Common myeloid progenitor, CD34-positive (primary cell): ENCODE measurements at regions not wholly inside any gene's neighbourhood (a gene's known extent, or its start where the extent isn't known, plus 50 kb on each side); places are given as distances from the start of the nearest gene placed in this dataset.

Experiments used
- CTCF ChIA-PET: fragments of 350-600 bp; sonication (Branson Sonifier 250); formaldehyde crosslinking; loops from one replicate; lab custom pipeline; 2021; ENCODE audit warnings: antibody characterized with exemption; lab: Charles Lee
- POLR2A ChIA-PET: fragments of 350-600 bp; sonication (Branson Sonifier 250); formaldehyde crosslinking; loops from one replicate; lab custom pipeline; 2021; ENCODE audit warnings: antibody characterized with exemption; lab: Charles Lee
- DNase-seq, 3 donors: peaks; one replicate each; pipeline versions ENCODE4 v3.0.0 to v3.0.0-alpha.2; 2013
- H3K27ac ChIP-seq, 2 experiments: 1 replicate in 1 of 2; 2 replicates in 1 of 2; pipeline ENCODE4 v1.7.0; 2013; ENCODE audit warnings: inconsistent platforms in 2 of 2, low read length in 2 of 2, mild to moderate bottlenecking in 2 of 2, low read depth in 1 of 2, moderate library complexity in 1 of 2; ENCODE audit not compliant: severe bottlenecking in 2 of 2, insufficient read depth in 1 of 2, poor library complexity in 1 of 2
- H3K27me3 ChIP-seq, 5 experiments: replicated peaks in 2 of 5; 1 replicate in 3 of 5; 2 replicates in 2 of 5; pipeline versions ENCODE4 v1.6.1 to v1.7.0; 2013; ENCODE audit warnings: low read length in 4 of 5, mild to moderate bottlenecking in 2 of 5, moderate library complexity in 2 of 5, inconsistent platforms in 1 of 5; ENCODE audit not compliant: insufficient read depth in 5 of 5, control insufficient read depth in 4 of 5
- H3K36me3 ChIP-seq, 4 experiments: 1 replicate in 2 of 4; 2 replicates in 2 of 4; pipeline versions ENCODE4 v1.6.1 to v1.7.0; 2013; ENCODE audit warnings: low read length in 3 of 4, control low read depth in 1 of 4, mild to moderate bottlenecking in 1 of 4; ENCODE audit not compliant: control insufficient read depth in 4 of 4, insufficient read depth in 4 of 4
- H3K4me1 ChIP-seq, 4 experiments: 1 replicate in 3 of 4; 2 replicates in 1 of 4; pipeline versions ENCODE4 v1.6.1 to v1.7.1; 2013; ENCODE audit warnings: low read length in 3 of 4, mild to moderate bottlenecking in 3 of 4, control low read depth in 1 of 4, inconsistent platforms in 1 of 4, moderate library complexity in 1 of 4; ENCODE audit not compliant: control insufficient read depth in 4 of 4, insufficient read depth in 4 of 4; ENCODE audit errors: control extremely low read depth in 1 of 4
- H3K4me3 ChIP-seq, 7 experiments: 1 replicate in 4 of 7; 2 replicates in 3 of 7; pipeline versions ENCODE4 v1.5.1 to v1.7.0; 2013; ENCODE audit warnings: mild to moderate bottlenecking in 7 of 7, low read length in 6 of 7, moderate library complexity in 6 of 7, inconsistent platforms in 2 of 7, low read depth in 2 of 7, control low read depth in 1 of 7; ENCODE audit not compliant: insufficient read depth in 4 of 7, control insufficient read depth in 1 of 7; ENCODE audit errors: extremely low read depth in 1 of 7
- H3K9me3 ChIP-seq, 5 experiments: 1 replicate in 4 of 5; 2 replicates in 1 of 5; pipeline versions ENCODE4 v1.6.1 to v1.7.1; 2013; ENCODE audit warnings: low read length in 4 of 5, mild to moderate bottlenecking in 2 of 5, inconsistent platforms in 1 of 5, low read depth in 1 of 5, moderate library complexity in 1 of 5; ENCODE audit not compliant: control insufficient read depth in 4 of 5, insufficient read depth in 2 of 5; ENCODE audit errors: control extremely low read depth in 1 of 5
- WGBS: methylation state at CpG from one replicate; pipeline ENCODE4 v1.1.5; 2013; ENCODE audit not compliant: insufficient coverage; 5-methylcytosine and 5-hydroxymethylcytosine counted together

DNA sequence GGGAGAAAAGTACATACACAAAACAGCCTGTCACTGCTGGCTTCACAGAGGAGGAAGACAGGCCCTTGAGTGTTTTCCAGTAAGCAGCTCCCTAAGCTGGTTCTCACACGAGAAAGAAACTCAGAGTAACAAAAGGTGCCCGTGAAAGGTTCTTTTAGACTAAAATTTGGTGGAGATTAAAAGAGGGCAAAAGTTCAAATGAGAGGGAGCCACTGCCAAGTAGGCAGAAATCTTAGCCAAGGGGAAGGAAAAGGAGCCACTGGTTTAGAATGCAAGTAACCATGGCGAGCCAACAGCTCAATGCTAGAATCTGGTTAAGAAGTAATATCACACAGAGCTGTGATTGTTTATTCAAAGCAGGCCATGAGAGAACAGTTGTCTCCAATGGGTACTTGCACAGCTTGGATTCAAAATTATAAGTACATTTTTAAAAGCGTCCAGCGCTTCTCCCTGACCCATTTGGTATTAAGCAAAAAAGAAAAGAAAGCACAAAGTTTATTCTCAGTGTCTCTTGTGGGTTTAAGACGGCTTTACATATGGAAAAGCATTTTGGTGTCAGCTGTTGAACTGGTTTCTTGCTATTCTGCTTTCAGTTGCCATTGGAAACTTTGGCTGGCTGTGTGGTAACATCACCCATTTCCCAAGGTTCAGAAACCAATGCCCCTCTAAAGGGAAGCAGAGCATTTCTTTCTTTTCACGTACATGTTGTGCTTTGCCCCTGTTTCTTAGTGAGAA lies 648.5 kb downstream of the RNF144B start:
- no peaks in the 10 kb centered on the region for H3K36me3 ChIP-seq
- H3K4me1 ChIP-seq: no peaks in the 10 kb centered on the region
- H3K9me3 ChIP-seq: no peaks in the 10 kb centered on the region
- no peak overlapping the region for H3K4me3 ChIP-seq
- DNase-seq: no peak
- ChIA-PET POLR2A (interaction anchor here (0.6 kb wide), 1 partner anchor 719 kb away, joined by 3 read pairs; no protein-coding TSS in a partner anchor), CTCF (interaction anchor here (0.6 to 1.1 kb wide), 2 partner anchors 11 to 153 kb away, joined by 3 read pairs; no protein-coding TSS in a partner anchor)
- no peak overlapping the region for H3K27ac ChIP-seq
- H3K27me3 ChIP-seq: peaks cover 0 to 2% (median 0%) of the 10 kb centered on the region in 5 experiments
- WGBS: 81% methylated on average over 7 of the region's 7 CpGs

DNA sequence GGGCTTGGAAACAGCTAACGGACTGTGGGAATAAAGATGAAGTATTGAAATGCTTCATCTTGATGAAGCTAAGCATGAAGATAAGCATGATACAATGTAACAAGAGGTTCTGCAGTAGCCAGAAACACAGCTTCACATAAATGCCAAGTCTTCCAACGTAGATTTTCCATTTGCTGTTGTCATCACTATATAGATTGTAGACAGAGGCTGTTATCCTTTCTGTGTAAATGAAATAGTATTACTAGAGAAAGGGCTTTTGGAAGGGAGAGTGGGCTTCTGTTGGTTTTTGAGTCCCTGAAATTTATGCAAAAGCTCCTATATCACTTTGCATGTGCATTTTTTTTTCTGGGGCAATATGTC lies 649.0 kb downstream of the RNF144B start:
- no peak for DNase-seq
- Histone ChIP-seq H3K4me3 (no peak overlapping the region), H3K36me3 (no peaks in the 10 kb centered on the region), H3K9me3 (no peaks in the 10 kb centered on the region), H3K4me1 (no peaks in the 10 kb centered on the region), H3K27ac (no peak overlapping the region), H3K27me3 (peaks cover 0 to 2% (median 0%) of the 10 kb centered on the region in 5 experiments)
- WGBS: 100% methylated on average over 1 of the region's 2 CpGs
- ChIA-PET POLR2A (interaction anchor here (0.6 kb wide), 1 partner anchor 719 kb away, joined by 3 read pairs; no protein-coding TSS in a partner anchor), CTCF (interaction anchor here (0.6 to 1.1 kb wide), 2 partner anchors 12 to 153 kb away, joined by 3 read pairs; no protein-coding TSS in a partner anchor)

DNA sequence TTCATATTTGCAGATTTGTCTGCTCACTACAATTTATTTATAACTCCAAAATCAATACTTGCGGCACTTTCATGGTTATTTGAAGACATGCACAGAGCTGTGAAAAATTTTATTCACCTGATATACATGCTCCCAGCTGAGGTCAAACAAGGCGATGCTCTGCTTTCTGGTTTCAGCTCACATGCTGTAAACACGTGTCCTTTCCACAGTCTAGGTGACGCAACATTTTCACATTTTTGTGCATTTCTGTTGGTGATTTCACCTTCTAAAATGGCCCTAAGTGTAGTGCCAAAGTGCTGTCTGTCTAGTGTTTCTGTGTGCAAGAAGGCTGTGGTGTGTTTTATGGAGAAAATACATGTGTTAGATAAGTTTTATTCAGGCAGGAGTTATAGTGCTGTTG lies 650.5 kb downstream of the RNF144B start:
- peaks cover 0 to 2% (median 0%) of the 10 kb centered on the region in 5 experiments for H3K27me3 ChIP-seq
- ChIA-PET POLR2A (no interaction called here), CTCF (no interaction called here)
- H3K9me3 ChIP-seq: no peaks in the 10 kb centered on the region
- H3K4me3 ChIP-seq: no peak overlapping the region
- 98% methylated on average over 4 of the region's 4 CpGs for WGBS
- no peak for DNase-seq
- H3K36me3 ChIP-seq: no peaks in the 10 kb centered on the region
- no peaks in the 10 kb centered on the region for H3K4me1 ChIP-seq
- H3K27ac ChIP-seq: no peak overlapping the region

DNA sequence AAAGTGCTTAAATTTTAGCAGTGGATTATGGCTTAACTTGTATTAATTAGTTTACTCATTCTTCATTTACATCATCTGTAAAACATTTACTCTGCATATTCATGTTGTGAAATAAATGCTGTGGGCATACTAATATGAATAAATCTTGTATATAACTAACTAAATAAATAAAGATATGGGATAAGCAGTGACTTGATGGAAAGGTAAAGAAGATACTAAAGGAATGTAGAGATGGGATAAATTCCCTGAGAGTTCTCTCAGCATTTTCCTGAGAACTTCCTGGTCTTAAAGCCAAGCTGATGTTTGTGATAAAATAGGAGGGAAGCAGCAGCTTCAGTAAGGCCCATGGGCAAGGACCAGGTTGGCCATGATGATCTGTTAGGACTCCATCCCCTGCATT lies 652.1 kb downstream of the RNF144B start:
- H3K27ac ChIP-seq: no peak overlapping the region
- ChIA-PET CTCF (no interaction called here), POLR2A (no interaction called here)
- DNase-seq: no peak
- peaks cover 0 to 2% (median 0%) of the 10 kb centered on the region in 5 experiments for H3K27me3 ChIP-seq
- H3K36me3 ChIP-seq: no peaks in the 10 kb centered on the region
- H3K9me3 ChIP-seq: no peaks in the 10 kb centered on the region
- H3K4me1 ChIP-seq: no peaks in the 10 kb centered on the region
- no peak overlapping the region for H3K4me3 ChIP-seq

DNA sequence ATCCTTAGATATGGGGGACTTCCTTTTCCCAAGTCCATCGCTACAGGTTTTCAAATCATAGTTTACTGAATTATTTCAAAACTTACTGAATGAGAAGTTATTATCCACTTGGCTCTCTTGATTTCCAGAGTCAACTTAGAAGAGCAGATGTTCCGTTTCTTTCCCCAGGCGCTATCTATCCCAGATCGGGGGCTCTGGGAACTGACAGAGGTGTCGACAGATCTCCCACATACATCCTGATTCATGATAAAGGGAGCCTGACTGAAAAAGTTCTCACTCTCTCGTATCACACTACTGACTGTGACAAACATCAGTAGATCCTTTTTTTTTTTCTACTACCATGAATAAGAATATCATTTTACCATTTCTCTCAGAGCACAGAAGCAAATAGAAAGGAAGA lies 654.8 kb downstream of the RNF144B start:
- H3K4me3 ChIP-seq: no peak overlapping the region
- H3K27ac ChIP-seq: no peak overlapping the region
- ChIA-PET POLR2A (no interaction called here), CTCF (no interaction called here)
- 60% methylated on average over 1 of the region's 6 CpGs for WGBS
- no peaks in the 10 kb centered on the region for H3K9me3 ChIP-seq
- no peaks in the 10 kb centered on the region for H3K27me3 ChIP-seq
- H3K36me3 ChIP-seq: no peaks in the 10 kb centered on the region
- DNase-seq: no peak
- no peaks in the 10 kb centered on the region for H3K4me1 ChIP-seq

DNA sequence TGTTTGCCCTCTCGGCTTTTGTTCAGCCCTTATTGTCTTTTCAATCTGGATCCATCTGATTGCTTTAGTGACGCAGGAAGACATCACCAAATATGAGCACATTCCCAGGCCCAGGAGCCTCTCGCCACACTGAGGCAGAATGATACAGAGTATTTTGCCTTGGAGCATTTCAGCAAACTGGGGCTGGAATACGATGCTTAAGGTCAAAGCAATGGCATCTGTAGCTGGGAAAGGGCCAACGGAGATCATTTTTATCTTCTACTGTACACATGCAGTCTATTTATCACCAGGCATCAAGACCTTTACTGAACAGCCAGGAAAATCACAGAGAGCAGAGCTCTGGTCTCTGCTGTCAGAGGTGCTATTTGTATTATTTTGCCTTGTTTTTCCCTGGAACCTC lies 655.3 kb downstream of the RNF144B start:
- CTCF ChIA-PET: no interaction called here

DNA sequence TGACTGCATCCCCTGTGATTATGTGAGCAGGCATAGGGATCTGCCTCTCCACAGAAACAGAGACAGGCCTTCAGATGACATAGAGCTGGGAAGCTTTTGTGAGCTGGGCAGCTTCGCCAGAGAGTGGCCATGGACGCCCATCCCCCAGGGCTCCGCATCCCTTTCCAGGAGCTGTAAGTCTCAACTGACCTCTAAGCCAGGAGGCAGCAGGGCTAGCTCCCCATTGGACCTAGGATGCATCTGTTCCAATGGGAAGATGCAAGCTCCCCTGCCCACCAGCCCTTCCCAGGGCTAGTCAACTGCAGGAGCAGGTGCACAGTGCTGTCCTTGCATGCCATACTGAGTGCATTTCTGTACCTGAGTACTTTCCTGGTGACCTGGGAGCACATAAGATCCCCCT lies 663.6 kb downstream of the RNF144B start:
- 100% methylated on average over 3 of the region's 3 CpGs for WGBS
- no peak overlapping the region for H3K27ac ChIP-seq
- CTCF ChIA-PET: no interaction called here
- no peaks in the 10 kb centered on the region for H3K4me1 ChIP-seq
- H3K36me3 ChIP-seq: no peaks in the 10 kb centered on the region
- POLR2A ChIA-PET: no interaction called here
- no peak overlapping the region for H3K4me3 ChIP-seq
- no peak for DNase-seq
- H3K27me3 ChIP-seq: no peaks in the 10 kb centered on the region
- H3K9me3 ChIP-seq: peaks cover 0 to 8% (median 0%) of the 10 kb centered on the region in 5 experiments

More for the DNA sequence above, 655.3 kb downstream of the RNF144B start:
- no peaks in the 10 kb centered on the region for H3K4me1 ChIP-seq
- no peak overlapping the region for H3K27ac ChIP-seq
- no peaks in the 10 kb centered on the region for H3K27me3 ChIP-seq
- no peak overlapping the region for H3K4me3 ChIP-seq
- WGBS: 89% methylated on average over 1 of the region's 5 CpGs
- DNase-seq: no peak
- peaks cover 0 to 3% (median 0%) of the 10 kb centered on the region in 5 experiments for H3K9me3 ChIP-seq
- no peaks in the 10 kb centered on the region for H3K36me3 ChIP-seq
- POLR2A ChIA-PET: no interaction called here
